ENCODE measurements at regions not wholly inside any gene's neighbourhood (a gene's known extent, or its start where the extent isn't known, plus 50 kb on each side); places are given as distances from the start of the nearest gene placed in this dataset.
"Not testable (repeated sequence)": the region's sequence is repeated elsewhere in the genome, so short reads cannot be mapped to it uniquely, and the experiment has no call there.

- intact Hi-C loops (cut with DNase I), result no loop called here
- Histone ChIP-seq H3K27ac (no peak overlapping the region), H3K4me1 (peaks cover 0 to 12% (median 0%) of the 10 kb centered on the region in 3 donors), H3K4me3 (no peak overlapping the region), H3K36me3 (no peaks in the 10 kb centered on the region), H3K9me3 (no peaks in the 10 kb centered on the region), H3K27me3 (peaks cover 0 to 4% (median 0%) of the 10 kb centered on the region in 4 donors)
- WGBS, 2 donors, result 81 to 92% methylated on average over 6 of the region's 13 CpGs
- TF ChIP-seq POLR2A (IDR thresholded peaks at IDR 0.05) (no peak), CTCF (IDR thresholded peaks at IDR 0.05) (no peak)
- DNase-seq, result no peak
These were observed 62.9 kb upstream of the PRR23C start for GRCh38 chr3:139107424-139108252.

- WGBS, 2 donors, result 76 to 90% methylated on average over 2 to 4 of the region's 4 CpGs
- no peaks in the 10 kb centered on the region for H3K27me3 ChIP-seq
- no peak overlapping the region for H3K4me3 ChIP-seq
- no peak overlapping the region for H3K27ac ChIP-seq
- intact Hi-C loops (cut with DNase I), result no loop called here
- TF ChIP-seq CTCF (IDR thresholded peaks at IDR 0.05) (no peak), POLR2A (IDR thresholded peaks at IDR 0.05) (no peak)
- no peaks in the 10 kb centered on the region for H3K9me3 ChIP-seq
- H3K36me3 ChIP-seq, result no peaks in the 10 kb centered on the region
- H3K4me1 ChIP-seq, result peaks cover 0 to 12% (median 0%) of the 10 kb centered on the region in 3 donors
- no peak for DNase-seq
These were observed 63.7 kb upstream of the PRR23C start for GRCh38 chr3:139108253-139108969.

GRCh38 chr3:139109271-139109670, 64.6 kb upstream of the PRR23C start:
- H3K36me3 ChIP-seq, result no peaks in the 10 kb centered on the region
- no peaks in the 10 kb centered on the region for H3K9me3 ChIP-seq
- DNase-seq, result no peak
- intact Hi-C loops (cut with DNase I), result no loop called here
- TF ChIP-seq CTCF (IDR thresholded peaks at IDR 0.05) (no peak), POLR2A (IDR thresholded peaks at IDR 0.05) (no peak)
- no peak overlapping the region for H3K27ac ChIP-seq
- peaks cover 0 to 12% (median 0%) of the 10 kb centered on the region in 3 donors for H3K4me1 ChIP-seq
- no peak overlapping the region for H3K4me3 ChIP-seq
- H3K27me3 ChIP-seq, result no peaks in the 10 kb centered on the region
- 72 to 79% methylated on average over 5 of the region's 5 CpGs for WGBS, 2 donors

GRCh38 chr3:139110072-139110830, 65.6 kb upstream of the PRR23C start:
- intact Hi-C loops (cut with DNase I), result loop anchor here (5.0 kb wide), 1 partner anchor 217 kb away; no protein-coding TSS in a partner anchor
- Histone ChIP-seq H3K4me3 (no peak overlapping the region), H3K27ac (no peak overlapping the region), H3K9me3 (no peaks in the 10 kb centered on the region), H3K36me3 (no peaks in the 10 kb centered on the region), H3K4me1 (peaks cover 0 to 12% (median 0%) of the 10 kb centered on the region in 3 donors), H3K27me3 (no peaks in the 10 kb centered on the region)
- DNase-seq, result no peak
- no peak for TF ChIP-seq POLR2A (IDR thresholded peaks at IDR 0.05)
- WGBS, 2 donors, result 39 to 46% methylated on average over 8 to 10 of the region's 10 CpGs

- H3K4me1 ChIP-seq, result peaks cover 0 to 12% (median 0%) of the 10 kb centered on the region in 3 donors
- not testable (repeated sequence) for H3K27me3 ChIP-seq, H3K27ac ChIP-seq, H3K9me3 ChIP-seq, H3K4me3 ChIP-seq, DNase-seq, H3K36me3 ChIP-seq
- intact Hi-C loops (cut with DNase I), result loop anchor here (5.0 kb wide), 1 partner anchor 216 kb away; no protein-coding TSS in a partner anchor
- WGBS, 2 donors, result 63 to 75% methylated on average over 1 to 2 of the region's 2 CpGs
These were observed 66.2 kb upstream of the PRR23C start for GRCh38 chr3:139110929-139111328.

Measured in esophagus squamous epithelium (tissue), 5 donors.